HCT116 (cell line): ENCODE measurements at regions not wholly inside any gene's neighbourhood (a gene's known extent, or its start where the extent isn't known, plus 50 kb on each side); places are given as distances from the start of the nearest gene placed in this dataset.

Source experiments
- ATAC-seq: fragments of 200-7000 bp; cut with Tn5 transposase; 2 replicates; pipeline ENCODE4 v1.9.1; 2020; ENCODE audit warnings: mild to moderate bottlenecking, moderate library complexity
- BruUV-seq: library from RNA; stranded (reverse); fragments of 400-500 nt; replicated peaks from 2 replicates; lab custom pipeline; 2021; lab: Mats Ljungman, UMichigan
- CTCF ChIA-PET: fragments of 300-600 bp; sonication (Branson Sonifier 250); formaldehyde crosslinking; loops from one replicate; lab custom pipeline; 2021; ENCODE audit warnings: antibody characterized with exemption; lab: Charles Lee
- POLR2A ChIA-PET: fragments of 300-600, 350-600 bp; sonication (Branson Sonifier 250); formaldehyde crosslinking; loops from one replicate; lab custom pipeline; 2021; ENCODE audit warnings: antibody characterized with exemption; lab: Charles Lee
- RAD21 ChIA-PET, 2 experiments: fragments of 300-600 bp; sonication (Branson Sonifier 250); formaldehyde crosslinking; loops; one replicate each; lab custom pipeline; 2023; ENCODE audit warnings: low total read pairs in 2 of 2; ENCODE audit not compliant: uncharacterized antibody in 2 of 2, unreplicated experiment in 2 of 2, low non-redundant PET in 1 of 2; lab: Charles Lee
- DNase-seq: peaks from one replicate; pipeline ENCODE4 v3.0.0-alpha.2; 2010; ENCODE audit warnings: low read depth, low spot score
- H2AFZ ChIP-seq: fragments of 200-600 bp; shearing (Covaris generic), sonication (generic); 2 replicates; pipeline ENCODE4 v1.6.1; 2017; ENCODE audit warnings: low read depth, mixed run types, mixed read lengths, antibody characterized with exemption, low read length; ENCODE audit not compliant: poor library complexity, severe bottlenecking
- H3K27ac ChIP-seq: 2 replicates; pipeline ENCODE4 v1.5.1; 2012; ENCODE audit warnings: low read depth, low read length
- H3K27me3 ChIP-seq: fragments of 200-600 bp; sonication (generic); 2 replicates; pipeline ENCODE4 v1.6.1; 2016; ENCODE audit warnings: mixed run types, low read length, mixed read lengths; ENCODE audit not compliant: insufficient read depth
- H3K36me3 ChIP-seq, 2 experiments: fragments of 200-500 bp in 1 of 2; fragments of 200-600 bp in 1 of 2; sonication (Bioruptor generic) in 1 of 2; sonication (generic) in 1 of 2; 2 replicates each; pipeline versions ENCODE4 v1.5.1 to v1.6.1; 2014 to 2016; ENCODE audit warnings: low read length in 2 of 2, inconsistent platforms in 1 of 2, mixed read lengths in 1 of 2, mixed run types in 1 of 2; ENCODE audit not compliant: insufficient read depth in 2 of 2, control insufficient read depth in 1 of 2
- H3K4me1 ChIP-seq, 2 experiments: fragments of 200-600 bp in 1 of 2; sonication (generic) in 1 of 2; 2 replicates each; pipeline versions ENCODE4 v1.5.1 to v1.6.1; 2012 to 2017; ENCODE audit warnings: low read length in 2 of 2, inconsistent platforms in 1 of 2, mild to moderate bottlenecking in 1 of 2, mixed read lengths in 1 of 2, mixed run types in 1 of 2, moderate library complexity in 1 of 2; ENCODE audit not compliant: insufficient read depth in 2 of 2, control insufficient read depth in 1 of 2
- H3K4me2 ChIP-seq: fragments of 200-600 bp; sonication (generic); 2 replicates; pipeline ENCODE4 v1.6.1; 2017; ENCODE audit warnings: mixed run types, low read length, mixed read lengths
- H3K4me3 ChIP-seq, 2 experiments: fragments of 200-600 bp in 1 of 2; sonication (generic) in 1 of 2; replicated peaks in 1 of 2; 2 replicates each; pipeline ENCODE4 v1.5.1; 2011 to 2016; ENCODE audit warnings: low read length in 2 of 2, control low read depth in 1 of 2, low read depth in 1 of 2, mild to moderate bottlenecking in 1 of 2, mixed read lengths in 1 of 2, mixed run types in 1 of 2
- H3K79me2 ChIP-seq: fragments of 200-600 bp; sonication (generic); 2 replicates; pipeline ENCODE4 v1.6.1; 2017; ENCODE audit warnings: mild to moderate bottlenecking, mixed run types, low read length, moderate library complexity, mixed read lengths; ENCODE audit not compliant: insufficient read depth
- H3K9ac ChIP-seq: fragments of 200-600 bp; sonication (generic); 2 replicates; pipeline ENCODE4 v1.6.1; 2016; ENCODE audit warnings: low read length, mixed read lengths
- H3K9me2 ChIP-seq: fragments of 200-600 bp; sonication (generic), shearing (Covaris generic); 2 replicates; pipeline ENCODE4 v1.6.1; 2017; ENCODE audit warnings: mixed run types, mild to moderate bottlenecking, moderate library complexity; ENCODE audit not compliant: insufficient read depth
- H3K9me3 ChIP-seq, 2 experiments: fragments of 200-500 bp in 1 of 2; fragments of 200-600 bp in 1 of 2; sonication (Bioruptor generic) in 1 of 2; sonication (generic) in 1 of 2; 2 replicates each; pipeline ENCODE4 v1.6.1; 2014 to 2017; ENCODE audit warnings: low read length in 2 of 2, mixed read lengths in 2 of 2, inconsistent platforms in 1 of 2, low read depth in 1 of 2, mild to moderate bottlenecking in 1 of 2, mixed run types in 1 of 2, moderate library complexity in 1 of 2; ENCODE audit not compliant: control insufficient read depth in 1 of 2, insufficient read depth in 1 of 2
- H4K20me1 ChIP-seq: fragments of 200-600 bp; sonication (generic), shearing (Covaris generic); 2 replicates; pipeline ENCODE4 v1.6.1; 2017; ENCODE audit warnings: mixed run types, mild to moderate bottlenecking, moderate library complexity; ENCODE audit not compliant: insufficient read depth
- ATF3 ChIP-seq: IDR thresholded peaks from 2 replicates; pipeline ENCODE4 v1.6.1; 2012
- CBX3 ChIP-seq: IDR thresholded peaks from 2 replicates; pipeline ENCODE4 v1.6.1; 2012; ENCODE audit warnings: low read depth
- CEBPB ChIP-seq: IDR thresholded peaks from 2 replicates; pipeline ENCODE4 v1.6.1; 2012; ENCODE audit warnings: low read depth
- CTCF ChIP-seq, 3 experiments: fragments of 200-600 bp in 1 of 3; sonication (generic) in 1 of 3; IDR thresholded peaks in 2 of 3; conservative IDR thresholded peaks in 1 of 3; 2 replicates each; pipeline ENCODE4 v1.5.1; 2012 to 2017; ENCODE audit warnings: low read depth in 2 of 3, low read length in 2 of 3, antibody characterized with exemption in 1 of 3, borderline replicate concordance in 1 of 3, control low read depth in 1 of 3, mild to moderate bottlenecking in 1 of 3, mixed read lengths in 1 of 3, mixed run types in 1 of 3, moderate library complexity in 1 of 3; ENCODE audit not compliant: insufficient read depth in 1 of 3
- EGR1 ChIP-seq: IDR thresholded peaks from 2 replicates; pipeline ENCODE4 v1.6.1; 2012; ENCODE audit warnings: low read depth
- ELF1 ChIP-seq: IDR thresholded peaks from 2 replicates; pipeline ENCODE4 v1.6.1; 2012; ENCODE audit warnings: low read depth, borderline replicate concordance
- EZH2 ChIP-seq: fragments of 200-600 bp; sonication (generic); IDR thresholded peaks from 2 replicates; pipeline ENCODE4 v1.6.1; 2017; ENCODE audit warnings: antibody characterized with exemption, mixed run types
- MAX ChIP-seq: IDR thresholded peaks from 2 replicates; pipeline ENCODE4 v1.6.1; 2012
- POLR2A ChIP-seq: IDR thresholded peaks from 2 replicates; pipeline ENCODE4 v1.7.0; 2011; ENCODE audit warnings: borderline replicate concordance; ENCODE audit not compliant: insufficient read depth, insufficient read length; ENCODE audit errors: extremely low read depth
- RAD21 ChIP-seq: IDR thresholded peaks from 2 replicates; pipeline ENCODE4 v1.6.1; 2012; ENCODE audit warnings: low read depth, mild to moderate bottlenecking
- REST ChIP-seq: IDR thresholded peaks from 2 replicates; pipeline ENCODE4 v1.6.1; 2012; ENCODE audit warnings: low read depth
- SP1 ChIP-seq: IDR thresholded peaks from 2 replicates; pipeline ENCODE4 v1.6.1; 2012; ENCODE audit warnings: low read depth
- SRF ChIP-seq: IDR thresholded peaks from 2 replicates; pipeline ENCODE4 v1.6.1; 2012; ENCODE audit warnings: low read depth
- TCF7L2 ChIP-seq: IDR thresholded peaks from 2 replicates; pipeline ENCODE4 v1.7.0; 2011; ENCODE audit warnings: borderline replicate concordance, inconsistent platforms; ENCODE audit not compliant: insufficient read depth, insufficient read length; ENCODE audit errors: extremely low read depth
- YY1 ChIP-seq: IDR thresholded peaks from 2 replicates; pipeline ENCODE4 v1.6.1; 2011; ENCODE audit warnings: low read length, low read depth, moderate library complexity, mild to moderate bottlenecking; ENCODE audit not compliant: insufficient replicate concordance; ENCODE audit errors: extremely low read depth
- ZFX ChIP-seq: fragments of 450-650 bp; IDR thresholded peaks from 2 replicates; pipeline ENCODE4 v1.6.1; 2017
- intact Hi-C: fragments of 100-400 bp; cut with micrococcal nuclease; formaldehyde crosslinking; loops from 2 replicates; pipeline ENCODE4 v1.10.0; 2022
- TF ChIP-seq, protein P1 (sequence below): IDR thresholded peaks from 2 replicates; pipeline ENCODE4 v1.6.1; 2011; ENCODE audit warnings: mild to moderate bottlenecking, low read length, moderate library complexity; ENCODE audit not compliant: insufficient replicate concordance; ENCODE audit errors: extremely low read depth

- TF ChIP-seq, protein P1, sequence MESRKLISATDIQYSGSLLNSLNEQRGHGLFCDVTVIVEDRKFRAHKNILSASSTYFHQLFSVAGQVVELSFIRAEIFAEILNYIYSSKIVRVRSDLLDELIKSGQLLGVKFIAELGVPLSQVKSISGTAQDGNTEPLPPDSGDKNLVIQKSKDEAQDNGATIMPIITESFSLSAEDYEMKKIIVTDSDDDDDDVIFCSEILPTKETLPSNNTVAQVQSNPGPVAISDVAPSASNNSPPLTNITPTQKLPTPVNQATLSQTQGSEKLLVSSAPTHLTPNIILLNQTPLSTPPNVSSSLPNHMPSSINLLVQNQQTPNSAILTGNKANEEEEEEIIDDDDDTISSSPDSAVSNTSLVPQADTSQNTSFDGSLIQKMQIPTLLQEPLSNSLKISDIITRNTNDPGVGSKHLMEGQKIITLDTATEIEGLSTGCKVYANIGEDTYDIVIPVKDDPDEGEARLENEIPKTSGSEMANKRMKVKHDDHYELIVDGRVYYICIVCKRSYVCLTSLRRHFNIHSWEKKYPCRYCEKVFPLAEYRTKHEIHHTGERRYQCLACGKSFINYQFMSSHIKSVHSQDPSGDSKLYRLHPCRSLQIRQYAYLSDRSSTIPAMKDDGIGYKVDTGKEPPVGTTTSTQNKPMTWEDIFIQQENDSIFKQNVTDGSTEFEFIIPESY: no peak
- TF ChIP-seq CBX3 (no peak), CTCF (IDR thresholded peaks at IDR 0.05 in 2 of 3, conservative IDR thresholded peaks at IDR 0.05 in 1 of 3; ENCODE audit: borderline replicate concordance in 1 of 3, insufficient read depth in 1 of 3, low read depth in 2 of 3, low read length in 2 of 3) (no peak), EZH2 (no peak), CEBPB (no peak), ZFX (no peak), ATF3 (no peak), RAD21 (no peak)
These were observed 92.2 kb upstream of the ALCAM start (continued) for GRCh38 chr3:105274536-105274935.

GRCh38 chr3:105274958-105275357 is 91.8 kb upstream of the ALCAM start:
- Histone ChIP-seq H3K27ac (no peak overlapping the region), H3K4me2 (no peak overlapping the region), H3K79me2 (no peaks in the 10 kb centered on the region), H3K27me3 (no peaks in the 10 kb centered on the region), H3K9me3 (no peaks in the 10 kb centered on the region), H3K9me2 (no peaks in the 10 kb centered on the region), H2AFZ (no peak overlapping the region), H3K9ac (no peak overlapping the region), H3K4me1 (no peaks in the 10 kb centered on the region), H4K20me1 (no peaks in the 10 kb centered on the region), H3K4me3 (no peak overlapping the region), H3K36me3 (no peaks in the 10 kb centered on the region)
- no TSS peak for BruUV-seq
- intact Hi-C loops: no loop called here
- DNase-seq (no peak), ATAC-seq (no peak)
- RAD21 ChIA-PET: no interaction called here
- POLR2A ChIA-PET: no interaction called here
- CTCF ChIA-PET: no interaction called here
- TF ChIP-seq MAX (no peak), POLR2A (no peak), SP1 (no peak), YY1 (no peak), SRF (no peak), EZH2 (no peak), REST (no peak), EGR1 (no peak), TCF7L2 (no peak), ELF1 (no peak), ATF3 (no peak)
